GM06990 (cell line): ENCODE measurements at regions not wholly inside any gene's neighbourhood (a gene's known extent, or its start where the extent isn't known, plus 50 kb on each side); places are given as distances from the start of the nearest gene placed in this dataset.

Experiments
- DNase-seq: peaks from one replicate; pipeline ENCODE4 v3.0.0-alpha.2; 2011; ENCODE audit not compliant: insufficient read length; ENCODE audit errors: extremely low read depth
- H3K27me3 ChIP-seq: replicated peaks from 2 replicates; pipeline ENCODE4 v1.6.0; 2011; ENCODE audit warnings: low read length; ENCODE audit not compliant: control insufficient read depth, insufficient read depth
- H3K36me3 ChIP-seq: 2 replicates; pipeline ENCODE4 v1.5.1; 2011; ENCODE audit warnings: low read length; ENCODE audit not compliant: control insufficient read depth, insufficient read depth
- H3K4me3 ChIP-seq: replicated peaks from 2 replicates; pipeline ENCODE4 v1.5.1; 2011; ENCODE audit warnings: low read depth, mild to moderate bottlenecking, control low read depth, low read length
- TF ChIP-seq, protein P1 (sequence below): IDR thresholded peaks from 2 replicates; pipeline ENCODE4 v1.5.1; 2011; ENCODE audit warnings: low read length, control low read depth, mild to moderate bottlenecking, inconsistent platforms; ENCODE audit not compliant: insufficient read depth, poor library complexity, severe bottlenecking

DNA sequence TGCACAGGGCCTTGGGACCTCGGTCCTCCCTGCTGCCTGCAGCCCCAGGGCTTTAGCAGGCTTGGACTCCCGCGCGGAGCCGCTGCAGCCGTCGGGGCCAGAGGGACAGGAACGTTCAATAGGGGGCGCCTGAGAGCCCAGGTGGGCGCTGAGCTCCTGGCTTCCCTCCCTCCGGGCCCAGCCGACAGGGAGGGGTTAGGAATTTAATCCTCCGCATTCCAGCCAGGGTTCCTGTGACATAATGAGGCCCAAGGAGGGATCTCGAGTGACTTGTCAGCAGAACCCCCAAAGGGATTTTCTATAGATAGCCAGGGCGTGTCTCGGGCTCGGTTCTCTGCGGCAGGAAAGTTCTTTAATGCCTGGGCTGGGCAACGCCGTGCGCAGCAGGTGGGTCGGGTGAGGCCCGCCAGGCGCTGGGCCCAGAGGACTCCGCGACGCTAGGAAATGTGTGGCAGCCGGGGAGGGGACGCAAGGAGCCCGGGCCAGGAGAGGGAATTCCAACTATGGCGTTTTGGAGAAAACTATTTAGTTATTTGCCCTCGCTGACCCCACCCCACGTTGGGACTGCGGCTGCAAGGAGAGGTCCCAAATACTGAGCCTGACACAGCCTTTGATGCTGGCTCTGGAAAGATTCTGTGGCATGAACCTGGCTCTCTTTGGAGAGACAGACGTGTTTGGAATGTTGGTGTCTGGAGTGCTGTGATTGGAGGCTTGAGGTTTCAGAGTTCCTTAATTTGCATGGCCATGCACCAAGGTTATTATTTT lies 285.2 kb upstream of the GATB start:
- no peaks in the 10 kb centered on the region for H3K27me3 ChIP-seq
- TF ChIP-seq, protein P1, sequence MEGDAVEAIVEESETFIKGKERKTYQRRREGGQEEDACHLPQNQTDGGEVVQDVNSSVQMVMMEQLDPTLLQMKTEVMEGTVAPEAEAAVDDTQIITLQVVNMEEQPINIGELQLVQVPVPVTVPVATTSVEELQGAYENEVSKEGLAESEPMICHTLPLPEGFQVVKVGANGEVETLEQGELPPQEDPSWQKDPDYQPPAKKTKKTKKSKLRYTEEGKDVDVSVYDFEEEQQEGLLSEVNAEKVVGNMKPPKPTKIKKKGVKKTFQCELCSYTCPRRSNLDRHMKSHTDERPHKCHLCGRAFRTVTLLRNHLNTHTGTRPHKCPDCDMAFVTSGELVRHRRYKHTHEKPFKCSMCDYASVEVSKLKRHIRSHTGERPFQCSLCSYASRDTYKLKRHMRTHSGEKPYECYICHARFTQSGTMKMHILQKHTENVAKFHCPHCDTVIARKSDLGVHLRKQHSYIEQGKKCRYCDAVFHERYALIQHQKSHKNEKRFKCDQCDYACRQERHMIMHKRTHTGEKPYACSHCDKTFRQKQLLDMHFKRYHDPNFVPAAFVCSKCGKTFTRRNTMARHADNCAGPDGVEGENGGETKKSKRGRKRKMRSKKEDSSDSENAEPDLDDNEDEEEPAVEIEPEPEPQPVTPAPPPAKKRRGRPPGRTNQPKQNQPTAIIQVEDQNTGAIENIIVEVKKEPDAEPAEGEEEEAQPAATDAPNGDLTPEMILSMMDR: peak; percentile 44
- no peaks in the 10 kb centered on the region for H3K36me3 ChIP-seq
- no peak overlapping the region for H3K4me3 ChIP-seq
- no peak for DNase-seq

DNA sequence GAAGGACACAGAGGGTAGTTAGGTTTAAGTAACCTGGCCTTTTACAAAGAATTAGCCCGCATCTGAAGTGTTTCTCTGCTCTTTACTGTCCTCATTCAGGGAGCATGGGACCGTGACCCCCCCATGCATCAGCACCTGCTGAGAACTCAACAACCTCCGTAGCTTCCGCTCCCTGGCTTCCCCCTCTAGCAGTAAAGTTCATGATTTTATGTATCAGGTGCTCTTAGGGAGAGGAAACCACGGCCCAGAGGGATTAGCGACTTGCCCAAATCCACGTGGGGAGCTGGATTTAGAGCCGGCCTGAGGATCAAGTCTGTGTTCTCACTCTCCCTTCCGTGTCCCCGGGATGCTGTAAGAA lies 284.6 kb upstream of the GATB start:
- no peaks in the 10 kb centered on the region for H3K36me3 ChIP-seq
- peak; percentile 28 for DNase-seq
- H3K27me3 ChIP-seq: no peaks in the 10 kb centered on the region
- TF ChIP-seq, protein P1: no peak
- no peak overlapping the region for H3K4me3 ChIP-seq

DNA sequence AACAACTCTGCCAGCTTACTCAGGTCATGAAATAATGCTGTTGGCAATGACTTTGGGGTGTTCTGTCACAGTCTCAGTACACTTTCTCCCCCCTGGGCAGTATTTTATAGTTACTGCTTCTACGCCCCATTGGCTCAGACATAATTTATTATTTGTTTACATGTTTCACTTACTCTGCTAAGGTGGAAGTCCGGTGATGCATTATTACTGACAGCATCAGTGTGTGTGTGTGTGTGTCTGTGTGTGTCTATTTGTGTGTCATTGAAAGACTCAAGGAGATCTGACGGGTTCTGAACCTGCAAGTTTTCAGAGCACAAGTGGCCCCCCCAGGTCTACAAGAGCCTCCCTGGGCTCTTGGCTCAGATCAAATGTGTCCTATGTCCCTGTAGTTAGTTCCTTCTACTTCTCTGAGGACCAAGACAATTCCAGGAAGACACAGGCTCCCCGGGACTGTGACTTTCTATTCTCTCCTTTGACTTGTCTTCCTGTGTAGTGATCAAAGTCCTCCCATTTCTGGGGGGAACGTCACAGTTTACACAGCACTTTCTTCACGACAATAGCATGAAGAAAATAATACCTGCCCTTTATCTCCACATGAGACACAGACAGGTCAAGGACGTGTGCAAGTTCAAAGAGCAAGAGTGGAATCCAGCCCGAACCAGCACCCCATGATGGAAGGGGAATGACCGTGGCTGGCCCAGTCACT lies 283.7 kb upstream of the GATB start:
- H3K36me3 ChIP-seq: no peaks in the 10 kb centered on the region
- no peak overlapping the region for H3K4me3 ChIP-seq
- TF ChIP-seq, protein P1: no peak
- no peak for DNase-seq
- no peaks in the 10 kb centered on the region for H3K27me3 ChIP-seq

DNA sequence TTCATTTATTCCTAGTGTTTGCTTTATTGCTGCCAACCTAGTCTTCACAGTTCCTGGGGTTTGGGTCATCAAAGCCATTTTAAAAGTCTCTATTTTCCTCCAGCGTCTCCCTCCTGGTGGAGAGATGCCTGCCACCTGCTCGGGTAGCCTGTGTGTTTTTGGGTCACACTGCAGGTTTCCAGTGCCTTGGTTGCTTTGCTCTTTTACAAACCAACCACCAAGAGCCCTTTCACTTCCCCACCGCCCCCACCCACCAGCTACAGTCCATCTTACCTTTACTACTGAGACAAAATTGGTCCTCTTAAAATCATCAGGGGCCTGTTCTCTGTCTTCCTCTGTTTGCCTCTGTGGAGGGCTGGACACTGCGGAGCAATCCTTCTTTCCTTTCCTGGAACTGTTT lies 280.5 kb upstream of the GATB start:
- TF ChIP-seq, protein P1: no peak
- no peak overlapping the region for H3K4me3 ChIP-seq

DNA sequence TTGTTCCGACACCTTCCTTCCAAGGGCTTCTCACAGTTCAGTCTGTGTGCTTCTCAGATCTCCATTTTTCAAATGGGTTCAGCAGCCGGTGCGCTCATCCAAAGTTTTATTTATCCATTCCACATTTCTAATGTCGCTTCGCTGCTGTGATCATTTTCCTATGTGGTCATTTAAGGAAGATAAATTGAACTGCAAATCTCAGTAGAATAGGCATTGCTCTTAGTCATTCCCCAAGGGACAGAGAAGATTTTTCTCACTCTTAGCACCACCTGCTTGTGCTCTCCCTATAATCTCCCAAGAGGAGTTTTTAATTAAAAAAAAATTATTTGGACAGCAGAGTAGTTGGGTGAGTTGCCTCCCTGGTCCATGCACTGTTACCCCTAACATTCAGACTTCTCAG lies 278.9 kb upstream of the GATB start:
- Histone ChIP-seq H3K4me3 (no peak overlapping the region), H3K27me3 (no peaks in the 10 kb centered on the region), H3K36me3 (no peaks in the 10 kb centered on the region)
- TF ChIP-seq, protein P1: no peak
- no peak for DNase-seq

More for the DNA sequence above, 280.5 kb upstream of the GATB start:
- Histone ChIP-seq H3K36me3 (no peaks in the 10 kb centered on the region), H3K27me3 (no peaks in the 10 kb centered on the region)
- no peak for DNase-seq
